ENCODE measurements at regions not wholly inside any gene's neighbourhood (a gene's known extent, or its start where the extent isn't known, plus 50 kb on each side); places are given as distances from the start of the nearest gene placed in this dataset.
A peak's percentile ranks its signal among the peaks of the same experiment; 100 is the strongest.

DNA sequence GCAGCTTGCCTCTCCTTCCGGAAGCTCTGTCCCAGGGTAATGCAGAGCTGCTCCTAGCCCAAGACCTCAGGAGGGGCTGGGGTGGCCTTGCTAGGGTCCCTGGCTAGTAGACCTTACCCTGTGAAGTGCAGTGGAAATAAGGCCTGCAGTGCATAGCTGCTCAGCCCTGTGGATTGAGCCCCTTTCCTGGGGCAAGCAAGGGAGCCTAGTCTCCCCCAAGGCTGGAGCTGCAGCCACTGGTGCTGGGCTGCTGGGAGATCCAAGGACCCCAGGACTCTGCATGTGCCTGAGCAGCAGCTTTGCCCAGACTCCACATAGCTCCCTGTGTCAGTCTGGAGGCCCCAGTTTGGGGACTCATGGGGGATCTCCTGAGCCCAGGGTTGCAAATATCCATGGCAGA, 57.9 kb downstream of the FANCF start:
- H3K9me3 ChIP-seq (ENCODE audit: low read depth) = no peaks in the 10 kb centered on the region
- Mint-ChIP-seq H3K4me1 (peaks cover 9% of the 10 kb centered on the region), H3K27me3 (ENCODE audit: insufficient read depth, low read depth) (no peaks in the 10 kb centered on the region), H3K27ac (no peak overlapping the region), H3K36me3 (no peaks in the 10 kb centered on the region), H3K4me3 (no peak overlapping the region), H3K9me3 (peaks cover 4% of the 10 kb centered on the region)
- H3K9ac ChIP-seq = no peak overlapping the region
- no peaks in the 10 kb centered on the region for H4K20me1 ChIP-seq (ENCODE audit: low read depth)
- H3K79me2 ChIP-seq (ENCODE audit: low read depth) = no peaks in the 10 kb centered on the region
- no peaks in the 10 kb centered on the region for H3K27me3 ChIP-seq
- H3F3A ChIP-seq (ENCODE audit: low read depth) = no peaks in the 10 kb centered on the region
- TF ChIP-seq, protein P1, sequence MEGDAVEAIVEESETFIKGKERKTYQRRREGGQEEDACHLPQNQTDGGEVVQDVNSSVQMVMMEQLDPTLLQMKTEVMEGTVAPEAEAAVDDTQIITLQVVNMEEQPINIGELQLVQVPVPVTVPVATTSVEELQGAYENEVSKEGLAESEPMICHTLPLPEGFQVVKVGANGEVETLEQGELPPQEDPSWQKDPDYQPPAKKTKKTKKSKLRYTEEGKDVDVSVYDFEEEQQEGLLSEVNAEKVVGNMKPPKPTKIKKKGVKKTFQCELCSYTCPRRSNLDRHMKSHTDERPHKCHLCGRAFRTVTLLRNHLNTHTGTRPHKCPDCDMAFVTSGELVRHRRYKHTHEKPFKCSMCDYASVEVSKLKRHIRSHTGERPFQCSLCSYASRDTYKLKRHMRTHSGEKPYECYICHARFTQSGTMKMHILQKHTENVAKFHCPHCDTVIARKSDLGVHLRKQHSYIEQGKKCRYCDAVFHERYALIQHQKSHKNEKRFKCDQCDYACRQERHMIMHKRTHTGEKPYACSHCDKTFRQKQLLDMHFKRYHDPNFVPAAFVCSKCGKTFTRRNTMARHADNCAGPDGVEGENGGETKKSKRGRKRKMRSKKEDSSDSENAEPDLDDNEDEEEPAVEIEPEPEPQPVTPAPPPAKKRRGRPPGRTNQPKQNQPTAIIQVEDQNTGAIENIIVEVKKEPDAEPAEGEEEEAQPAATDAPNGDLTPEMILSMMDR (IDR thresholded peaks at IDR 0.05) = no peak
- TF ChIP-seq EZH2 (IDR thresholded peaks at IDR 0.05) (no peak), EZH2phosphoT487 (IDR thresholded peaks at IDR 0.05) (no peak)
- H2AFZ ChIP-seq (replicated peaks) = no peak overlapping the region
- H3K4me2 ChIP-seq = no peak overlapping the region
- no peak overlapping the region for H3K4me3 ChIP-seq
- H3K27ac ChIP-seq = no peak overlapping the region
- no peak for DNase-seq (ENCODE audit: low spot score)
- H3K4me1 ChIP-seq = no peaks in the 10 kb centered on the region
- H3K36me3 ChIP-seq = no peaks in the 10 kb centered on the region

DNA sequence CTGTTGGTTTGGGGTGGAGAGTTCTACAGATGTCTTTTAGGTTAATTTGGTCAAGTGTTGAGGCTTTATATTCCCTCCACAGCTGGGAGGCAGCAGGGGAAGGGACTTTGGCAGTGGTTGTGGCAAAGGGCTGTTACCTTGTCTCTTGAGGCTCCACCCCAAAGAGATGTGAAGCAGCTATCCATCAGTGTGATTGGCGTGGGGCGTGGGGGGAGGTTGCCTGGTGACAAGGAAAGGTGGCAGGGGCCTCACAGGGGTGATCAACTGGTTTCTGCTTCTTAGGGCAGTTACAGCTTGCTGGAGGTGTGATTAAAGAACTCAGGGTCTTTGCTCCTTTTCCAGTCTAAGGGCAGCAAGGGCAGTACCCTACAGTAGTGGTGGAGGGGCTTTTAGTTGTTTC, 59.3 kb downstream of the FANCF start:
- Histone ChIP-seq H3K79me2 (ENCODE audit: low read depth) (no peaks in the 10 kb centered on the region), H3K9ac (no peak overlapping the region), H3K9me3 (ENCODE audit: low read depth) (no peaks in the 10 kb centered on the region), H3K4me3 (no peak overlapping the region), H3K4me2 (no peak overlapping the region), H2AFZ (replicated peaks) (no peak overlapping the region), H4K20me1 (ENCODE audit: low read depth) (no peaks in the 10 kb centered on the region), H3K27me3 (no peaks in the 10 kb centered on the region), H3K4me1 (no peaks in the 10 kb centered on the region), H3K36me3 (no peaks in the 10 kb centered on the region), H3K27ac (no peak overlapping the region), H3F3A (ENCODE audit: low read depth) (no peaks in the 10 kb centered on the region)
- peaks cover 4% of the 10 kb centered on the region for H3K9me3 Mint-ChIP-seq
- DNase-seq (ENCODE audit: low spot score) = no peak
- H3K27me3 Mint-ChIP-seq (ENCODE audit: insufficient read depth, low read depth) = no peaks in the 10 kb centered on the region
- H3K36me3 Mint-ChIP-seq = no peaks in the 10 kb centered on the region
- H3K4me3 Mint-ChIP-seq = no peak overlapping the region
- TF ChIP-seq, protein P1 (IDR thresholded peaks at IDR 0.05) = no peak
- TF ChIP-seq EZH2phosphoT487 (IDR thresholded peaks at IDR 0.05) (no peak), EZH2 (IDR thresholded peaks at IDR 0.05) (no peak)
- H3K27ac Mint-ChIP-seq = peak overlapping the region; percentile 66
- peaks cover 9% of the 10 kb centered on the region for H3K4me1 Mint-ChIP-seq

DNA sequence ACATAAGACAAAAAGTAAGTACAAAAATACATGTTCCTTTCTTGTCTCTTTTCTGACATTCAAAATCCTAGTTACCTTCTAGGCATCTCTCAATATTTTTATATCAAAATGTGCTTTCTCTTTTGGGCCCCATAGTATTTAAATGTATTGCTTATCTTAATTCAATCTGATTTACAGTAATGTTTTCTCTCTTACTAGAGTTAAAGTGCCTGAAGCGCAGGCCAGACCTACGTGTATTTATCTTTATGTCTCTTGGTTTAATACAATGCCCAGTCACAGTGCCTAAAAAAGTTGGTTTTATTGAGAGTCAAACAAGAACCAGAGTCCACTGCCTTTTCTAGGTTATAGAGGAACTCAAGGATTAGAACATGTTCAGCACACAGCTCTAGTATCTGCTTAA, 64.3 kb downstream of the FANCF start:
- Histone ChIP-seq H2AFZ (replicated peaks) (no peak overlapping the region), H3K9me3 (ENCODE audit: low read depth) (no peaks in the 10 kb centered on the region), H3K4me3 (no peak overlapping the region), H3K4me2 (no peak overlapping the region), H3F3A (ENCODE audit: low read depth) (no peaks in the 10 kb centered on the region), H3K79me2 (ENCODE audit: low read depth) (no peaks in the 10 kb centered on the region), H3K27ac (no peak overlapping the region), H3K27me3 (no peaks in the 10 kb centered on the region), H4K20me1 (ENCODE audit: low read depth) (no peaks in the 10 kb centered on the region), H3K4me1 (no peaks in the 10 kb centered on the region), H3K9ac (no peak overlapping the region), H3K36me3 (no peaks in the 10 kb centered on the region)
- H3K27ac Mint-ChIP-seq = no peak overlapping the region
- H3K27me3 Mint-ChIP-seq (ENCODE audit: insufficient read depth, low read depth) = no peaks in the 10 kb centered on the region
- H3K4me1 Mint-ChIP-seq = peaks cover 12% of the 10 kb centered on the region
- DNase-seq (ENCODE audit: low spot score) = no peak
- H3K9me3 Mint-ChIP-seq = peaks cover 4% of the 10 kb centered on the region
- H3K36me3 Mint-ChIP-seq = no peaks in the 10 kb centered on the region
- H3K4me3 Mint-ChIP-seq = no peak overlapping the region
- no peak for TF ChIP-seq EZH2 (IDR thresholded peaks at IDR 0.05)
- TF ChIP-seq EZH2phosphoT487 (IDR thresholded peaks at IDR 0.05) = no peak
- TF ChIP-seq, protein P1 (IDR thresholded peaks at IDR 0.05) = no peak

Measured in neural progenitor cell (in vitro differentiated cells).